Activated CD8-positive, alpha-beta T cell treated with anti-CD3 and anti-CD28 coated beads for 36 hours (primary cell): ENCODE measurements at regions not wholly inside any gene's neighbourhood (a gene's known extent, or its start where the extent isn't known, plus 50 kb on each side); places are given as distances from the start of the nearest gene placed in this dataset.
"Not testable (repeated sequence)": the region's sequence is repeated elsewhere in the genome, so short reads cannot be mapped to it uniquely, and the experiment has no call there.

ENCODE experiments used
- ATAC-seq: fragments of 200-7000 bp; cut with Tn5 transposase; one replicate; pipeline ENCODE4 v1.10.0; 2021; ENCODE audit warnings: mild to moderate bottlenecking, moderate library complexity
- CTCF ChIA-PET: fragments of 350-600 bp; sonication (Branson Sonifier 250); formaldehyde crosslinking; loops from one replicate; lab custom pipeline; 2021; ENCODE audit warnings: antibody characterized with exemption; lab: Charles Lee
- POLR2A ChIA-PET: fragments of 350-600 bp; sonication (Branson Sonifier 250); formaldehyde crosslinking; loops from one replicate; lab custom pipeline; 2021; ENCODE audit warnings: antibody characterized with exemption; lab: Charles Lee
- DNase-seq: peaks from one replicate; pipeline ENCODE4 v3.0.0-alpha.2; 2020
- H3K27ac Mint-ChIP-seq: one replicate; pipeline ENCODE4 v1.8.0; 2021; ENCODE audit warnings: mild to moderate bottlenecking, mixed read lengths
- H3K27me3 Mint-ChIP-seq: one replicate; pipeline ENCODE4 v1.8.0; 2021; ENCODE audit warnings: mixed read lengths
- H3K36me3 Mint-ChIP-seq: one replicate; pipeline ENCODE4 v1.8.0; 2021; ENCODE audit warnings: low read depth, mixed read lengths
- H3K4me1 Mint-ChIP-seq: one replicate; pipeline ENCODE4 v1.8.0; 2021; ENCODE audit warnings: low read depth, mixed read lengths
- H3K4me3 Mint-ChIP-seq: one replicate; pipeline ENCODE4 v1.8.0; 2021; ENCODE audit warnings: mild to moderate bottlenecking, moderate library complexity, mixed read lengths
- H3K9me3 Mint-ChIP-seq: one replicate; pipeline ENCODE4 v1.8.0; 2021; ENCODE audit warnings: mixed read lengths
- CTCF ChIP-seq: fragments of 200-600 bp; IDR thresholded peaks from one replicate; pipeline ENCODE4 v1.8.0; 2022; ENCODE audit warnings: antibody characterized with exemption, mild to moderate bottlenecking
- intact Hi-C: fragments of 100-400 bp; cut with micrococcal nuclease; formaldehyde crosslinking; loops from one replicate; pipeline ENCODE4 v1.10.0; 2022

GRCh38 chr6:44742828-44743372 is 355.4 kb downstream of the CDC5L start:
- TF ChIP-seq CTCF = no peak
- Mint-ChIP-seq H3K36me3 (peaks cover 2% of the 10 kb centered on the region), H3K4me1 (no peaks in the 10 kb centered on the region), H3K4me3 (no peak overlapping the region), H3K9me3 (peaks cover 6% of the 10 kb centered on the region), H3K27ac (no peak overlapping the region), H3K27me3 (peaks cover 1% of the 10 kb centered on the region)
- intact Hi-C loops = no loop called here
- ChIA-PET CTCF (no interaction called here), POLR2A (no interaction called here)
- no peak for DNase-seq
- no peak for ATAC-seq

- CTCF ChIA-PET, intact Hi-C loops, H3K36me3 Mint-ChIP-seq, H3K27me3 Mint-ChIP-seq, POLR2A ChIA-PET, ATAC-seq, DNase-seq, H3K4me1 Mint-ChIP-seq, H3K27ac Mint-ChIP-seq, H3K4me3 Mint-ChIP-seq: not testable (repeated sequence)
- peaks cover 28% of the 10 kb centered on the region for H3K9me3 Mint-ChIP-seq
Measured at GRCh38 chr6:44760116-44760515, 372.6 kb downstream of the CDC5L start.

GRCh38 chr6:44761046-44761445 is 373.5 kb downstream of the CDC5L start:
- Mint-ChIP-seq H3K4me3 (no peak overlapping the region), H3K36me3 (peaks cover 8% of the 10 kb centered on the region), H3K27me3 (no peaks in the 10 kb centered on the region), H3K27ac (no peak overlapping the region), H3K4me1 (no peaks in the 10 kb centered on the region), H3K9me3 (peaks cover 31% of the 10 kb centered on the region)
- DNase-seq (no peak), ATAC-seq (no peak)
- TF ChIP-seq CTCF = no peak
- ChIA-PET CTCF (no interaction called here), POLR2A (no interaction called here)
- intact Hi-C loops = no loop called here

GRCh38 chr6:44762496-44762895 is 375.0 kb downstream of the CDC5L start:
- ChIA-PET CTCF (interaction anchor here (0.6 to 1.1 kb wide), 4 partner anchors 86 to 972 kb away, joined by 3 to 5 read pairs (median 4); no protein-coding TSS in a partner anchor), POLR2A (interaction anchor here (0.6 kb wide), 1 partner anchor 635 kb away, joined by 6 read pairs; no protein-coding TSS in a partner anchor)
- TF ChIP-seq CTCF = no peak
- Mint-ChIP-seq H3K4me3 (no peak overlapping the region), H3K4me1 (no peaks in the 10 kb centered on the region), H3K27me3 (no peaks in the 10 kb centered on the region), H3K9me3 (peaks cover 31% of the 10 kb centered on the region), H3K27ac (no peak overlapping the region), H3K36me3 (peaks cover 8% of the 10 kb centered on the region)
- intact Hi-C loops = no loop called here
- no peak for DNase-seq
- no peak for ATAC-seq

GRCh38 chr6:44771647-44772415 is 384.3 kb downstream of the CDC5L start:
- intact Hi-C loops = no loop called here
- ChIA-PET CTCF (interaction anchor here (0.9 to 1.1 kb wide), 3 partner anchors 12 to 296 kb away, joined by 3 to 4 read pairs (median 4); no protein-coding TSS in a partner anchor), POLR2A (no interaction called here)
- Mint-ChIP-seq H3K36me3 (no peaks in the 10 kb centered on the region), H3K27ac (no peak overlapping the region), H3K27me3 (no peaks in the 10 kb centered on the region), H3K4me3 (no peak overlapping the region), H3K9me3 (peaks cover 2% of the 10 kb centered on the region), H3K4me1 (peaks cover 10% of the 10 kb centered on the region)
- DNase-seq = no peak
- no peak for TF ChIP-seq CTCF
- no peak for ATAC-seq
